GM19455 (cell line): ENCODE measurements at regions not wholly inside any gene's neighbourhood (a gene's known extent, or its start where the extent isn't known, plus 50 kb on each side); places are given as distances from the start of the nearest gene placed in this dataset.
"Not testable (repeated sequence)": the region's sequence is repeated elsewhere in the genome, so short reads cannot be mapped to it uniquely, and the experiment has no call there.

Experiments used
- ATAC-seq: cut with Tn5 transposase; IDR thresholded peaks from one replicate; pipeline ENCODE4 v1.9.1; 2021; ENCODE audit not compliant: unreplicated experiment

- not testable (repeated sequence) for ATAC-seq
Measured at GRCh38 chr6:139726272-139726671, 351.8 kb upstream of the CITED2 start.

GRCh38 chr6:139722530-139722929 is 348.1 kb upstream of the CITED2 start:
- no peak for ATAC-seq

DNA sequence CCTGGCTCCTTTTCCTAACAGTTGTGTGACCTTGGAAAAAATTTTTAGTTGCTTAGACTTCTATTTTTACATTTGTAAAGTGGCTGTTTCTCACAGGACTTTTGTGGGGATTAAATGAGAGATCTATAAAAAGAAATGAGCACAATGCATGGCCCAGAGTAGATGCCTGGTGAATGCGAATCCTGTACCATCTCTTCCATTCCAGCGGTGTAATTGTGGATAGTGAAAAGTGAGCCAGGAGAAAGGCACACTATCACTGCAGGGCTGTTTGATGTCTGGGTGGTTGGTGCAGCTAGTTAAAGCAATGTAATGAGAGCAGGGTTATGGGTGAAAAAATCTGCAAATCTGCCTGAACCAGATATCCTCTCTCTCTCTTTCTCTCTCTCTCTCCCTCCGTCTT is 347.5 kb upstream of the CITED2 start:
- ATAC-seq: no peak

DNA sequence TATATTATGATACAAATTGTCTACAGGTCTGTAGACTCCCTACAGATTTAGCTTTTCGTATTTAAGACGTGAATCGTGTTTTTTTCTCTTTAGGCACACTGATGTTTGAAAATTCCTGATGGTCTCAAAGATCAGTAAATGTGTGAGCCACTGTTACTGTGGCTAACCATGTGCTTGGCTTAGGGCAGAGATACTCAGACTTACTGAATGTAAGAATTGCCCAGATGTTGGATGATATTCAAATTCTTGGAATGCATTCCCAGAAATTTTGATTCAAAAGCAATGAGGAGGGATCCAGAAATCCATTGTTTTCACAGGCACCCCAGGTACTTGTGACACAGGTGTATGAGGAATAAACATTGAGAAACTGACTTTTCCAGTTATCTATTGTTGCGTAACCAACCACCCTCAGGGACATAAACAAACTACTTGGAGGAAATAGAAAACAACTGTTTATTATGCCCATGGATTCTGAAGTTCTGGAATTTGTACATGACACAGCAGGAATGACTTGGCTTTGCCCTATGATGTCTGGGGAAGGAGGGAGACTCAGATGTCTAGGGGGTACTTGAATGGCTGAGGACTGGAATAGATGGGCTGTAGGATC is 339.6 kb upstream of the CITED2 start:
- ATAC-seq: no peak

GRCh38 chr6:139713424-139713823 is 339.0 kb upstream of the CITED2 start:
- ATAC-seq: no peak

GRCh38 chr6:139712830-139713229 is 338.4 kb upstream of the CITED2 start:
- ATAC-seq: no peak

GRCh38 chr6:139711804-139712585 is 337.5 kb upstream of the CITED2 start:
- no peak for ATAC-seq

- ATAC-seq: no peak
Measured at GRCh38 chr6:139710556-139710955, 336.1 kb upstream of the CITED2 start.

GRCh38 chr6:139708337-139709199 is 334.1 kb upstream of the CITED2 start:
- ATAC-seq: no peak

DNA sequence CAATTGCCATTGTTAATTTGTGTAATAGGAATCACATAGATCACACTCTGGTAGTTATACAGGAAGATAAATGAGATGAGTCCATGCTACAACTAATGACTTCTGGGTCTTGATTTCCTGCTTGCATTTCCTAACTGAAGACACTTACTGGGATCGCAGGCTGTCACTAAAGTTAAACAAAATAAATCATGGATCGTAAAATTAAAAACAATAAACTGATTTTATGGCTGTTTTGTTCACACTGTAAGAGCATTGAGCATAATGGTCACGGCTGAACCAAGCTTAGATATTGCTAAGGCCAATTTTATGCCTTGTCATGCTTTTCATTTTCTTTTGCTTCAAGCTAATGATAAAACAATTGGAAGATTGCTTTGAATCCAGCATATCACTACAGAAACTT is 332.5 kb upstream of the CITED2 start:
- no peak for ATAC-seq

- ATAC-seq: no peak
Measured at GRCh38 chr6:139705284-139705683, 330.8 kb upstream of the CITED2 start.

- no peak for ATAC-seq
Measured at GRCh38 chr6:139703780-139704179, 329.3 kb upstream of the CITED2 start.

- no peak for ATAC-seq
Measured at GRCh38 chr6:139702706-139703105, 328.3 kb upstream of the CITED2 start.

- no peak for ATAC-seq
Measured at GRCh38 chr6:139701695-139702094, 327.2 kb upstream of the CITED2 start.

DNA sequence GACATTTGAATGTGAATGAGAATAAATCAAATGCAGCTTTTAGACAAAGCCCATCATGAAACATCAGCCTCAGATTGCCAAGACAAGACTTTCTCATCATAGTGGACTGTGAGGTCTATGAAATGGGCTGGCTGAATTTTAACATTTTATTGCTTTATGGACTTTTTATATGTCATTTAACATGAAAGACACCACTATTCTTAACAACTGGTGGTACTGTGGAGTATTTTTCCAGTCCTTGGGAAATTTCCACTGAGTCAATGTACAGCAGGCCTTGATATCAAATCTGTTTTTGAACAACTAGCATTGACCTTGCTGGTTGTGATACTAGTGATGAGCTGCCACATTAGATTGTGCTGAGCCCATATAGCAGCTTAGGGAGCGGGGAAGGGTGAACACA is 326.6 kb upstream of the CITED2 start:
- no peak for ATAC-seq

DNA sequence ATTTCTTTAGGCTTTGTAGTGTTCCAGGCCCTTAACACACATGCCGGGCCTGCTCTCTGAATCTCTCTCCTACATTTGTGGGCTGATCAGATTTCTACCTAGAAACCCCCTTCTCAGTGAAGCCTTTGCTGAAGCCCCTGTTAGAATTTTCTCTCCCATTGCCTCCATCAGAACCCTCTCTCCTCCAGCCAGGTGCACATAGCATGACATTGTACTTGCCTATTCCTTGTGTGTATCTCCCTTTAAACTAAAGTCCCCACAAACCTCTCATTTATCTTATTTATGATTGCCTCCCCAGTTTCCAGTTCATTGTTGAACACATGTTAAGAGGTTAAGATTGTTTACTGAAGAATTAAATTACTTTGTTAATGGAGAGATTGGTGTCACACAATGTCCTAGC is 325.5 kb upstream of the CITED2 start:
- ATAC-seq: no peak

DNA sequence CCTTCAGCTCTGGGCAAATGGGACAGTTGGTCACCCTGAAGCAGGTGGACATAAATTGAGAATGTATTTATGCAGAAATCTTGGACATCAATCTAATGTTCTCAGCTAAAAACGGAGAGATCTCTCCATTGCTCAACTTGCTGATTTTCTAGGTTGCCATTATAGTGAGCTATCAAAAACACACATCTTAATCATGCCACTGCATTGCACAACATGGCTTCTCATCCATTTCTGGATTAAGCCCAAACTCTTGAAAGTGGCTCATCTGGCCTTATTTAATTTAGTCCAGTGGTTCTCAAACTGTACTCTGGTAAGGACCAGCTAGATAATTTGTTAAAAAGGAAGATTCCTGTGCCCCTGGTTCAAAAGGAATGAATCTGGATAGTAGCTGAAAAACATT is 324.9 kb upstream of the CITED2 start:
- no peak for ATAC-seq

DNA sequence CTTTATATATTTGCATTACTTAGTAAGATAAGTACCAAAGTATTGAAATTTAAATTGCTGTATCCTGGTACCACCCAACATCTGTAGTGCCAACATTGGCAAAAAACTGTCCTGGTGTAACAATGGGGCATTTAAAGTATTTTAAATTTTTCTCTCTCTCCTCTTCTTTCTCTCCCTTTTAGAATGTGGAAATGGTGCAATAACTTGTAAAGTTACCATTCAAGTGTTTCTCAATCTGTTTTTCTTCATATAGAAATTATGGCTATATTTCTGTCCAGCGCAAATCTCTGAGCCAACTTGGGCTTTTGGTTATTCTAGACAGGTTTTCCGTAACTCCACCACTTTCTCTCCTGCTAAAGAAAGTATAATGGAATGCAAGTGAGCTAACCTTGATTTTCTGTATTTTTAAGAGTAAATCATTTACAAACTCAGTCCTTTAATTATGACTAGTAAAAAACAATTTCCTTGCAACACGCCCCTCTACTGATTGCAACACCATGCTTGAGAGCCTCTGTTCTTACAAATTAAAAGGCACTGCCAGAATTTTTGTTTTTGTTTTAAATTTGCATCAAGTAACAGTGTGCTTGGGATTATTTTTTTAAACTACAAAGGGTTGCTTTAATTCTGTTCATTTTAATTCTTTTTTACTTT is 324.2 kb upstream of the CITED2 start:
- no peak for ATAC-seq

GRCh38 chr6:139697856-139698255 is 323.4 kb upstream of the CITED2 start:
- ATAC-seq: not testable (repeated sequence)

DNA sequence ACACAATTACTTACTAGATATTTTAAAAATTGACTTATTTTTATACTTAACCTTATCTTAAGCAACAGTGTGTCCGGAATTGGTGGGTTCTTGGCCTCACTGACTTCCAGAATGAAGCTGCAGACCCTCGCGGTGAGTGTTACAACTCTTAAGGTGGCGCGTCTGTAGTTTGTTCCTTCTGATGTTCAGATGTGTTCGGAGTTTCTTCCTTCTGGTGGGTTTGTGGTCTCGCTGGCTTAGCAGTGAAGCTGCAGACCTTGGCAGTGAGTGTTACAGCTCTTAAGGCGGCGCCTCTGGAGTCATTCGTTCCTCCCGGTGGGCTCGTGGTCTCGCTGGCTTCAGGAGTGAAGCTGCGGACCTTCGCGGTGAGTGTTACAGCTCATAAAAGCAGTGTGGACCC is 322.5 kb upstream of the CITED2 start:
- ATAC-seq: not testable (repeated sequence)

DNA sequence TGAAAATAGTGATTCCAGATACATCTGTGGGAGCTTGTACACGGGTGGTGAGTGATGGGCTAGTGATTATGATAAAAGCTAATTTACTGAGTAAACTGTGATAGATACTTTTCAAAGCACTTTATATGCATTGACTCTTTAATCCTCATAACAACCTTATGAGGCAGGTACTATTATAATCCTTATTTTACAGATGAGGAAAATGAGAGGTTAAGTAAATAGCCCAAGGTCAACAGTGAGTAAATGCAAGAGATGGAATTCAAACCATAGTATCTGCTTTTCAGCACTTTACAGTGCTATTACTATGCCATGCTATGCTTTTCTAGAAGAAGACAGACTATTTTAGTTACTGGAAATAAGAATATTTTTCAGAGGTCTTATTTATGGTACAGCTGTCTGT is 320.9 kb upstream of the CITED2 start:
- ATAC-seq: no peak
